ENCODE measurements at regions not wholly inside any gene's neighbourhood (a gene's known extent, or its start where the extent isn't known, plus 50 kb on each side); places are given as distances from the start of the nearest gene placed in this dataset.

- TF ChIP-seq CTCF (IDR thresholded peaks at IDR 0.05; ENCODE audit: extremely low read depth in 1 of 2, insufficient read depth in 1 of 2, low read depth in 1 of 2, low read length in 2 of 2) = no peak
- no peak for TF ChIP-seq POLR2A (IDR thresholded peaks at IDR 0.05; ENCODE audit: low read depth, low read length)
- TF ChIP-seq, protein P1, sequence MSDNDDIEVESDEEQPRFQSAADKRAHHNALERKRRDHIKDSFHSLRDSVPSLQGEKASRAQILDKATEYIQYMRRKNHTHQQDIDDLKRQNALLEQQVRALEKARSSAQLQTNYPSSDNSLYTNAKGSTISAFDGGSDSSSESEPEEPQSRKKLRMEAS (IDR thresholded peaks at IDR 0.05; ENCODE audit: insufficient read depth, insufficient read length) = no peak
- no peak for TF ChIP-seq POLR2AphosphoS5 (IDR thresholded peaks at IDR 0.05; ENCODE audit: insufficient read depth, low read depth, low read length)
- TF ChIP-seq EZH2 (IDR thresholded peaks at IDR 0.05; ENCODE audit: borderline replicate concordance, low read depth, low read length, severe bottlenecking) = no peak
- no peak for TF ChIP-seq MYC (IDR thresholded peaks at IDR 0.05; ENCODE audit: low read depth, low read length)
- no peak for TF ChIP-seq FOS (IDR thresholded peaks at IDR 0.05; ENCODE audit: borderline replicate concordance, insufficient read depth, low read length)
Observed at GRCh38 chr9:20271723-20272122, 350.6 kb downstream of the MLLT3 start.

All from endothelial cell of umbilical vein (primary cell).